SK-N-SH (cell line): ENCODE measurements at regions not wholly inside any gene's neighbourhood (a gene's known extent, or its start where the extent isn't known, plus 50 kb on each side); places are given as distances from the start of the nearest gene placed in this dataset.

Experiments
- CHD2 ChIP-seq: fragments of 150-350 bp; IDR thresholded peaks from 2 replicates; pipeline ENCODE4 v1.6.1; 2018; ENCODE audit warnings: low read length; ENCODE audit not compliant: partially characterized antibody
- CTCF ChIP-seq: fragments of 200-600 bp; sonication (generic); IDR thresholded peaks from 2 replicates; pipeline ENCODE4 v1.6.1; 2017; ENCODE audit warnings: antibody characterized with exemption, mild to moderate bottlenecking, moderate library complexity
- EP300 ChIP-seq, 2 experiments: IDR thresholded peaks; 2 replicates each; pipeline versions ENCODE4 v1.4.0 to v1.6.1; 2012; ENCODE audit warnings: borderline replicate concordance in 1 of 2, low read depth in 1 of 2, low read length in 1 of 2
- NRF1 ChIP-seq: IDR thresholded peaks from 2 replicates; pipeline ENCODE4 v1.6.1; 2012; ENCODE audit warnings: low read depth, mild to moderate bottlenecking, low read length
- POLR2AphosphoS5 ChIP-seq: IDR thresholded peaks from 2 replicates; pipeline ENCODE4 v1.6.1; 2012; ENCODE audit warnings: low read depth, low read length
- TAF1 ChIP-seq: IDR thresholded peaks from 2 replicates; pipeline ENCODE4 v1.6.1; 2012; ENCODE audit warnings: low read depth, mild to moderate bottlenecking, low read length, moderate library complexity, borderline replicate concordance
- ZBTB33 ChIP-seq: IDR thresholded peaks from 2 replicates; pipeline ENCODE4 v1.4.0; 2012; ENCODE audit warnings: low read depth, borderline replicate concordance

GRCh38 chr2:151070253-151070652 is 191.4 kb downstream of the RBM43 start:
- TF ChIP-seq EP300 (IDR thresholded peaks at IDR 0.05; ENCODE audit: borderline replicate concordance in 1 of 2, low read depth in 1 of 2, low read length in 1 of 2): no peak
- TF ChIP-seq CTCF: no peak
- no peak for TF ChIP-seq POLR2AphosphoS5
- TF ChIP-seq NRF1: no peak
- no peak for TF ChIP-seq ZBTB33
- no peak for TF ChIP-seq TAF1
- no peak for TF ChIP-seq CHD2
